ENCODE measurements at regions not wholly inside any gene's neighbourhood (a gene's known extent, or its start where the extent isn't known, plus 50 kb on each side); places are given as distances from the start of the nearest gene placed in this dataset.

GRCh38 chr14:49946320-49947141 is 53.6 kb downstream of the ARF6 start:
- no peak for ATAC-seq (ENCODE audit: low read depth in 2 of 2)
- peak overlapping the region in 4 of 6 donors; percentile 1 to 85 (median 18) for H3K27ac Mint-ChIP-seq
- H3K4me3 Mint-ChIP-seq, result no peak overlapping the region
- H3K4me1 Mint-ChIP-seq, result peaks cover 36 to 43% (median 41%) of the 10 kb centered on the region in 3 donors
- H3K27me3 Mint-ChIP-seq, result no peaks in the 10 kb centered on the region
- peaks cover 13% of the 10 kb centered on the region in 2 donors for H3K36me3 Mint-ChIP-seq
- DNase-seq, result no peak
- peaks cover 0 to 10% (median 3%) of the 10 kb centered on the region in 7 donors for H3K9me3 Mint-ChIP-seq

GRCh38 chr14:49947506-49947905 is 54.6 kb downstream of the ARF6 start:
- ATAC-seq (ENCODE audit: low read depth in 2 of 2) (no peak), DNase-seq (no peak)
- H3K9me3 Mint-ChIP-seq, result peaks cover 0 to 8% (median 3%) of the 10 kb centered on the region in 7 donors
- H3K4me1 Mint-ChIP-seq, result peaks cover 37 to 47% (median 38%) of the 10 kb centered on the region in 3 donors
- peak overlapping the region in 2 of 6 donors; percentile 63 to 83 for H3K27ac Mint-ChIP-seq
- no peaks in the 10 kb centered on the region for H3K27me3 Mint-ChIP-seq
- peaks cover 8 to 9% of the 10 kb centered on the region in 2 donors for H3K36me3 Mint-ChIP-seq
- no peak overlapping the region for H3K4me3 Mint-ChIP-seq

- H3K27ac Mint-ChIP-seq, result peak overlapping the region in 3 of 6 donors; percentile 6 to 81 (median 21)
Measured at GRCh38 chr14:49950275-49951228, 57.7 kb downstream of the ARF6 start.

GRCh38 chr14:49951229-49951607 is 58.3 kb downstream of the ARF6 start:
- Mint-ChIP-seq H3K4me3 (peak overlapping the region in 1 of 8 donors; percentile 10), H3K4me1 (peaks cover 24 to 42% (median 28%) of the 10 kb centered on the region in 3 donors), H3K27me3 (no peaks in the 10 kb centered on the region), H3K9me3 (no peaks in the 10 kb centered on the region), H3K27ac (peak overlapping the region in 1 of 6 donors; percentile 70), H3K36me3 (no peaks in the 10 kb centered on the region)
- DNase-seq, result no peak
- ATAC-seq (ENCODE audit: low read depth in 2 of 2), result no peak

More at GRCh38 chr14:49950275-49951228, 57.7 kb downstream of the ARF6 start:
- no peaks in the 10 kb centered on the region for H3K36me3 Mint-ChIP-seq
- DNase-seq (no peak), ATAC-seq (ENCODE audit: low read depth in 2 of 2) (no peak)
- peaks cover 30 to 48% (median 31%) of the 10 kb centered on the region in 3 donors for H3K4me1 Mint-ChIP-seq
- no peaks in the 10 kb centered on the region for H3K9me3 Mint-ChIP-seq
- H3K4me3 Mint-ChIP-seq, result peak overlapping the region in 4 of 8 donors; percentile 6 to 54 (median 25)
- no peaks in the 10 kb centered on the region for H3K27me3 Mint-ChIP-seq

GRCh38 chr14:49951691-49952345 is 58.9 kb downstream of the ARF6 start:
- Mint-ChIP-seq H3K27ac (peak overlapping the region in 3 of 6 donors; percentile 37 to 91 (median 70)), H3K4me1 (peaks cover 24 to 42% (median 25%) of the 10 kb centered on the region in 3 donors), H3K4me3 (no peak overlapping the region), H3K9me3 (no peaks in the 10 kb centered on the region), H3K36me3 (no peaks in the 10 kb centered on the region), H3K27me3 (no peaks in the 10 kb centered on the region)
- no peak for ATAC-seq (ENCODE audit: low read depth in 2 of 2)
- no peak for DNase-seq

GRCh38 chr14:49953196-49953595 is 60.3 kb downstream of the ARF6 start:
- H3K4me3 Mint-ChIP-seq, result no peak overlapping the region
- H3K4me1 Mint-ChIP-seq, result peaks cover 31 to 43% (median 37%) of the 10 kb centered on the region in 3 donors
- ATAC-seq (ENCODE audit: low read depth in 2 of 2) (no peak), DNase-seq (no peak)
- H3K36me3 Mint-ChIP-seq, result no peaks in the 10 kb centered on the region
- no peaks in the 10 kb centered on the region for H3K9me3 Mint-ChIP-seq
- no peaks in the 10 kb centered on the region for H3K27me3 Mint-ChIP-seq
- H3K27ac Mint-ChIP-seq, result peak overlapping the region in 1 of 6 donors; percentile 12

- H3K36me3 Mint-ChIP-seq, result no peaks in the 10 kb centered on the region
Measured at GRCh38 chr14:49954171-49954631, 61.3 kb downstream of the ARF6 start.

GRCh38 chr14:49955024-49955423 is 62.1 kb downstream of the ARF6 start:
- no peaks in the 10 kb centered on the region for H3K27me3 Mint-ChIP-seq
- H3K9me3 Mint-ChIP-seq, result no peaks in the 10 kb centered on the region
- DNase-seq (no peak), ATAC-seq (ENCODE audit: low read depth in 2 of 2) (no peak)
- H3K4me3 Mint-ChIP-seq, result no peak overlapping the region
- H3K4me1 Mint-ChIP-seq, result peaks cover 30 to 46% (median 38%) of the 10 kb centered on the region in 3 donors
- no peak overlapping the region for H3K27ac Mint-ChIP-seq
- H3K36me3 Mint-ChIP-seq, result no peaks in the 10 kb centered on the region

More at GRCh38 chr14:49954171-49954631, 61.3 kb downstream of the ARF6 start:
- DNase-seq (no peak), ATAC-seq (ENCODE audit: low read depth in 2 of 2) (no peak)
- Mint-ChIP-seq H3K4me3 (no peak overlapping the region), H3K27me3 (no peaks in the 10 kb centered on the region), H3K9me3 (no peaks in the 10 kb centered on the region), H3K4me1 (peaks cover 25 to 41% (median 33%) of the 10 kb centered on the region in 3 donors), H3K27ac (no peak overlapping the region)

- Mint-ChIP-seq H3K27ac (peak overlapping the region in 3 of 6 donors; percentile 18 to 49 (median 32)), H3K27me3 (no peaks in the 10 kb centered on the region), H3K4me1 (peaks cover 40 to 48% (median 43%) of the 10 kb centered on the region in 3 donors), H3K4me3 (peak overlapping the region in 1 of 8 donors; percentile 42), H3K9me3 (no peaks in the 10 kb centered on the region), H3K36me3 (no peaks in the 10 kb centered on the region)
- no peak for ATAC-seq (ENCODE audit: low read depth in 2 of 2)
- DNase-seq, result no peak
Measured at GRCh38 chr14:49957089-49957852, 64.4 kb downstream of the ARF6 start.

- DNase-seq, result peak; percentile 42
Measured at GRCh38 chr14:49959822-49960408, 67.0 kb downstream of the ARF6 start.

GRCh38 chr14:49960453-49960852 is 67.6 kb downstream of the ARF6 start:
- peak; percentile 14 for DNase-seq
- Mint-ChIP-seq H3K36me3 (no peaks in the 10 kb centered on the region), H3K27ac (peak overlapping the region; percentile 89 to 98 (median 94)), H3K4me3 (peak overlapping the region; percentile 39 to 91 (median 75)), H3K9me3 (no peaks in the 10 kb centered on the region), H3K4me1 (peaks cover 44 to 63% (median 58%) of the 10 kb centered on the region in 3 donors), H3K27me3 (no peaks in the 10 kb centered on the region)
- ATAC-seq (ENCODE audit: low read depth in 2 of 2), result peak; percentile 49 to 63

More at GRCh38 chr14:49959822-49960408, 67.0 kb downstream of the ARF6 start:
- Mint-ChIP-seq H3K36me3 (no peaks in the 10 kb centered on the region), H3K27me3 (no peaks in the 10 kb centered on the region), H3K4me1 (peaks cover 44 to 61% (median 61%) of the 10 kb centered on the region in 3 donors), H3K4me3 (peak overlapping the region; percentile 39 to 91 (median 76)), H3K27ac (peak overlapping the region; percentile 89 to 98 (median 94)), H3K9me3 (no peaks in the 10 kb centered on the region)
- peak; percentile 74 to 76 for ATAC-seq (ENCODE audit: low read depth in 2 of 2)
